Uterus (tissue), 3 donors: ENCODE measurements at regions not wholly inside any gene's neighbourhood (a gene's known extent, or its start where the extent isn't known, plus 50 kb on each side); places are given as distances from the start of the nearest gene placed in this dataset.

ENCODE experiments used
- DNase-seq, 2 donors: peaks; one replicate each; pipeline ENCODE4 v3.0.0-alpha.2; 2019 to 2020
- H3K27ac ChIP-seq, 2 donors: fragments of 200-600 bp; sonication (generic); 1 replicate in 1 of 2; 2 replicates in 1 of 2; pipeline ENCODE4 v1.5.1; 2016 to 2018
- H3K27me3 ChIP-seq, 2 donors: fragments of 200-600 bp; sonication (generic); one replicate each; pipeline ENCODE4 v1.5.1; 2018 to 2019; ENCODE audit warnings: control low read depth in 1 of 2
- H3K36me3 ChIP-seq, 2 donors: fragments of 200-600 bp; sonication (generic); one replicate each; pipeline ENCODE4 v1.5.1; 2019; ENCODE audit warnings: control low read depth in 1 of 2
- H3K4me1 ChIP-seq, 2 donors: fragments of 200-600 bp; sonication (generic); one replicate each; pipeline ENCODE4 v1.5.1; 2018 to 2019; ENCODE audit warnings: control low read depth in 1 of 2
- H3K4me3 ChIP-seq, 2 donors: fragments of 200-600 bp; sonication (generic); 1 replicate in 1 of 2; 2 replicates in 1 of 2; pipeline ENCODE4 v1.5.1; 2018 to 2019; ENCODE audit warnings: mild to moderate bottlenecking in 1 of 2
- H3K9me3 ChIP-seq, 2 donors: fragments of 200-600 bp; sonication (generic); one replicate each; pipeline ENCODE4 v1.5.1; 2019; ENCODE audit warnings: control low read depth in 1 of 2
- CTCF ChIP-seq, 4 experiments: fragments of 200-600 bp in 2 of 4; fragments of 450-650 bp in 2 of 4; sonication (generic) in 2 of 4; IDR thresholded peaks; one replicate each; pipeline ENCODE4 v1.5.1; 2016 to 2019; ENCODE audit warnings: antibody characterized with exemption in 4 of 4, mild to moderate bottlenecking in 2 of 4, moderate library complexity in 1 of 4
- POLR2A ChIP-seq, 2 donors: fragments of 450-650 bp; IDR thresholded peaks; one replicate each; pipeline ENCODE4 v1.6.1; 2016; ENCODE audit warnings: antibody characterized with exemption in 2 of 2, mild to moderate bottlenecking in 1 of 2, moderate library complexity in 1 of 2
- intact Hi-C: fragments of 100-400 bp; cut with DNase I; formaldehyde crosslinking; loops from one replicate; pipeline ENCODE4 v1.15.1; 2023; ENCODE audit warnings: low total_unique reads
- donor health status: DM: yes; HTN: yes; CAD: no.

- Histone ChIP-seq H3K4me1 (no peaks in the 10 kb centered on the region), H3K27me3 (no peaks in the 10 kb centered on the region), H3K27ac (no peak overlapping the region), H3K9me3 (no peaks in the 10 kb centered on the region), H3K4me3 (no peak overlapping the region), H3K36me3 (no peaks in the 10 kb centered on the region)
- TF ChIP-seq CTCF (IDR thresholded peaks at IDR 0.05) (no peak), POLR2A (IDR thresholded peaks at IDR 0.05) (no peak)
- no peak for DNase-seq
- intact Hi-C loops = no loop called here
These were observed 2253.2 kb upstream of the TENM3 start for GRCh38 chr4:179989975-179990374.

- Histone ChIP-seq H3K4me1 (no peaks in the 10 kb centered on the region), H3K27ac (no peak overlapping the region), H3K27me3 (no peaks in the 10 kb centered on the region), H3K4me3 (no peak overlapping the region), H3K9me3 (no peaks in the 10 kb centered on the region), H3K36me3 (no peaks in the 10 kb centered on the region)
- no peak for DNase-seq
- TF ChIP-seq CTCF (IDR thresholded peaks at IDR 0.05) (no peak), POLR2A (IDR thresholded peaks at IDR 0.05) (no peak)
- intact Hi-C loops = no loop called here
These were observed 2233.9 kb upstream of the TENM3 start for GRCh38 chr4:180009316-180009715.

- Histone ChIP-seq H3K9me3 (no peaks in the 10 kb centered on the region), H3K4me1 (no peaks in the 10 kb centered on the region), H3K36me3 (no peaks in the 10 kb centered on the region), H3K27ac (no peak overlapping the region), H3K27me3 (no peaks in the 10 kb centered on the region), H3K4me3 (no peak overlapping the region)
- TF ChIP-seq POLR2A (IDR thresholded peaks at IDR 0.05) (no peak), CTCF (IDR thresholded peaks at IDR 0.05) (no peak)
- no peak for DNase-seq
- intact Hi-C loops = no loop called here
These were observed 2214.5 kb upstream of the TENM3 start for GRCh38 chr4:180028682-180029081.

- Histone ChIP-seq H3K9me3 (no peaks in the 10 kb centered on the region), H3K36me3 (no peaks in the 10 kb centered on the region), H3K27me3 (no peaks in the 10 kb centered on the region), H3K27ac (no peak overlapping the region), H3K4me3 (no peak overlapping the region), H3K4me1 (no peaks in the 10 kb centered on the region)
- TF ChIP-seq POLR2A (IDR thresholded peaks at IDR 0.05) (no peak), CTCF (IDR thresholded peaks at IDR 0.05) (no peak)
- intact Hi-C loops = no loop called here
- no peak for DNase-seq
These were observed 2211.9 kb upstream of the TENM3 start for GRCh38 chr4:180031330-180031729.

- Histone ChIP-seq H3K27me3 (no peaks in the 10 kb centered on the region), H3K9me3 (no peaks in the 10 kb centered on the region), H3K4me1 (no peaks in the 10 kb centered on the region), H3K27ac (no peak overlapping the region), H3K4me3 (no peak overlapping the region), H3K36me3 (no peaks in the 10 kb centered on the region)
- TF ChIP-seq POLR2A (IDR thresholded peaks at IDR 0.05) (no peak), CTCF (IDR thresholded peaks at IDR 0.05) (no peak)
- DNase-seq = no peak
- intact Hi-C loops = no loop called here
These were observed 2201.6 kb upstream of the TENM3 start for GRCh38 chr4:180041576-180041975.
